Lower lobe of right lung (tissue), 2 donors: ENCODE measurements at regions not wholly inside any gene's neighbourhood (a gene's known extent, or its start where the extent isn't known, plus 50 kb on each side); places are given as distances from the start of the nearest gene placed in this dataset.

Experiments used
- ATAC-seq, 2 donors: fragments of 200-7000 bp; cut with Tn5 transposase; one replicate each; pipeline ENCODE4 v1.9.1; 2020 to 2022; ENCODE audit warnings: mild to moderate bottlenecking in 2 of 2, moderate library complexity in 2 of 2
- DNase-seq: peaks from one replicate; pipeline ENCODE4 v3.0.0-alpha.2; 2020
- H3K27ac ChIP-seq: fragments of 200-600 bp; one replicate; pipeline ENCODE4 v1.8.0; 2022
- H3K27me3 ChIP-seq: fragments of 200-600 bp; one replicate; pipeline ENCODE4 v1.8.0; 2022; ENCODE audit warnings: low read depth
- H3K36me3 ChIP-seq: fragments of 200-600 bp; one replicate; pipeline ENCODE4 v1.8.0; 2022; ENCODE audit warnings: mild to moderate bottlenecking
- H3K4me1 ChIP-seq: fragments of 200-600 bp; one replicate; pipeline ENCODE4 v1.8.0; 2022
- H3K4me3 ChIP-seq: fragments of 200-600 bp; one replicate; pipeline ENCODE4 v1.8.0; 2022; ENCODE audit warnings: mild to moderate bottlenecking
- H3K9me3 ChIP-seq: fragments of 200-600 bp; one replicate; pipeline ENCODE4 v1.8.0; 2022
- CTCF ChIP-seq: fragments of 200-600 bp; IDR thresholded peaks from one replicate; pipeline ENCODE4 v1.8.0; 2022; ENCODE audit warnings: antibody characterized with exemption, mild to moderate bottlenecking
- intact Hi-C: fragments of 100-400 bp; cut with DNase I; formaldehyde crosslinking; loops from one replicate; pipeline ENCODE4 v1.11.0; 2022
- donor health status: DM: no; HTN: yes; CAD: no; lungs with severe emphysema.

GRCh38 chr2:16140771-16141640, 200.7 kb downstream of the MYCN start:
- no peak overlapping the region for H3K27ac ChIP-seq

GRCh38 chr2:16139663-16140615, 199.6 kb downstream of the MYCN start:
- no peak for DNase-seq
- H3K27ac ChIP-seq: no peak overlapping the region
- ATAC-seq: no peak
- H3K36me3 ChIP-seq: no peaks in the 10 kb centered on the region
- H3K4me1 ChIP-seq: no peaks in the 10 kb centered on the region
- no peaks in the 10 kb centered on the region for H3K9me3 ChIP-seq
- no peak for TF ChIP-seq CTCF
- H3K27me3 ChIP-seq: no peaks in the 10 kb centered on the region
- intact Hi-C loops: no loop called here
- no peak overlapping the region for H3K4me3 ChIP-seq

More at GRCh38 chr2:16140771-16141640, 200.7 kb downstream of the MYCN start:
- DNase-seq: no peak
- TF ChIP-seq CTCF: no peak
- H3K36me3 ChIP-seq: no peaks in the 10 kb centered on the region
- H3K4me1 ChIP-seq: no peaks in the 10 kb centered on the region
- intact Hi-C loops: no loop called here
- H3K9me3 ChIP-seq: no peaks in the 10 kb centered on the region
- H3K4me3 ChIP-seq: no peak overlapping the region
- no peaks in the 10 kb centered on the region for H3K27me3 ChIP-seq
- no peak for ATAC-seq

- Histone ChIP-seq H3K4me1 (no peaks in the 10 kb centered on the region), H3K27me3 (no peaks in the 10 kb centered on the region), H3K4me3 (no peak overlapping the region), H3K36me3 (no peaks in the 10 kb centered on the region), H3K27ac (no peak overlapping the region), H3K9me3 (no peaks in the 10 kb centered on the region)
- no peak for TF ChIP-seq CTCF
- DNase-seq (no peak), ATAC-seq (no peak)
- intact Hi-C loops: no loop called here
Measured at GRCh38 chr2:16138811-16139662, 198.7 kb downstream of the MYCN start.

- intact Hi-C loops: no loop called here
- Histone ChIP-seq H3K4me1 (no peaks in the 10 kb centered on the region), H3K36me3 (no peaks in the 10 kb centered on the region), H3K9me3 (no peaks in the 10 kb centered on the region), H3K27ac (no peak overlapping the region), H3K4me3 (no peak overlapping the region), H3K27me3 (no peaks in the 10 kb centered on the region)
- no peak for ATAC-seq
- no peak for DNase-seq
- no peak for TF ChIP-seq CTCF
Measured at GRCh38 chr2:16137080-16137755, 196.9 kb downstream of the MYCN start.
